Activated CD8-positive, alpha-beta memory T cell treated with anti-CD3 and anti-CD28 coated beads, Interleukin-2, amount 50 U/mL, for 4 hours (primary cell): ENCODE measurements at regions not wholly inside any gene's neighbourhood (a gene's known extent, or its start where the extent isn't known, plus 50 kb on each side); places are given as distances from the start of the nearest gene placed in this dataset.

ENCODE experiments used
- DNase-seq: peaks from one replicate; pipeline ENCODE4 v3.0.0-alpha.2; 2020

DNA sequence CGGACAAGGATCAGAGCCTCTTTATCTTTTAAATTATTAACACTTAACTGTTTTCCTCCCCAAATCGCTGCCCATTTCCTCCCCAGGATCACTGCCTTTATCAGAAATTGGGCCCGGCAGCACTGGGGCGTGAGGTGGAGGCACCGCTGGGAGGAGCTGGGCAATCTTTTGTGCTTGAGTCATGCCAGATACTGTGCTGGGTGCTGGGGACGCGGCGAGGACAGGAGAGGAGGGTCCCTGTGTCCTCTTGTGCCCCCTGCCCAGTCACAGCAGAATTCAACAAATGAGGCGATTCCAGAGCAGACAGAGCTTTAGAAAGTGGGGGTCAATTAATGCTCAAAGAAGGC, 347.8 kb downstream of the ZNF536 start:
- no peak for DNase-seq

DNA sequence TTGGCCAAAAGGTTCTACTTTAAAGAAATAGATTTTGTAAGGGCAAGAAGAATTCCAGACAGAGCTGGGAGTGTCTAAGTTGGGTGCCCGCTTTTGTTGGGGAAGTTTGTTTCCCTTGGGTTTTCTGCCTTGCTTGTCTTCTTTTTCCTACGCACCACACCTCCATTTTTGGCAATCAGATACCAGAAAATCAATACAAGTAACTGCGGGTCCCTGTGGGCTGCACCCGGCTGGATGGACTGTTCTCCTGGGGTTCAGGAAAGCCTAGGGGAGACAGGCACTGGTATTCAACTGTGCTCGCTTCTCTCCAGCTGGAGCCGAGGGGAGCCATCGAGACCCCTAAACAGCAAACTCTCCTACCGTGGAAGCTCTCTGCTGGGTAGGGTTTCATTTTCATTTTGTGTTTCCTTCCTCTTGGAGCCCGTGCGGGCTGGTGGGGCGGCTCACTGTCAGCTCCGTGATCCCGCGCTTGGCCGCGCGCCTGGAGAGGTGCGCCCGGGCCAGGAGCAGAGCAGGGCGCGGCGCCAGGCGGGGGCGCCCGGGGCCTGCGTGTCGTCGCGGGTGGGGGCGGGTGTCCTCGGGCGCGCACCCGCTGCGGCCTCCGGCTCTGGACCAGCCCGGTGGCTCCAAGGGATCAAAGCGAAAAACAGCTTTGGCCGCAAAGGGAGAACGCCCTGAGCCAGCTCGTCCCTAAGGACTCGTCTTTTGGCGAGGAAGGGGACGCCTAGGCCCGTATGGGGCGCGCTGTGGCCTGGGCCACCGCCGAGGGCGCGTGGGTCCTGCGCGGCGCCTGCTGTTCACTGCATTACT, 347.2 kb downstream of the ZNF536 start:
- no peak for DNase-seq

DNA sequence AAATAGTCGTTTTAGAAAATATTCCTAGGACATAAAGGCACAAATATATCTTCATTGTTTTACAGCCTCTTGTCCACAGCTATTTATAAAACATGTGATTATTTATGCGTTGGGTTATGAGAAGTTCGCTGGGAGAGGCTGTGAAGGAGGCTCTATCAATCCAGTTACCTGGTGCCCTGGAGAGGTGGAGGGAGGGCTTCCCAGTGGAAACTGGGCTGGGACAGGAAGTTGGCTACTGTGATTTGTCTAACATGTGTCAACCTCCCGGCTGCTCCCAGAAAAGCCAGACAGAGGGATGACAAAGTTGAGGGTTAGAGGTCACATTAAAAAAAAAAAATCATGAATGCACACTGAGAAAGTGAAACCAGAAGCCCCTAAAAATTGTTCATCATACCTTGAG, 346.5 kb downstream of the ZNF536 start:
- no peak for DNase-seq

DNA sequence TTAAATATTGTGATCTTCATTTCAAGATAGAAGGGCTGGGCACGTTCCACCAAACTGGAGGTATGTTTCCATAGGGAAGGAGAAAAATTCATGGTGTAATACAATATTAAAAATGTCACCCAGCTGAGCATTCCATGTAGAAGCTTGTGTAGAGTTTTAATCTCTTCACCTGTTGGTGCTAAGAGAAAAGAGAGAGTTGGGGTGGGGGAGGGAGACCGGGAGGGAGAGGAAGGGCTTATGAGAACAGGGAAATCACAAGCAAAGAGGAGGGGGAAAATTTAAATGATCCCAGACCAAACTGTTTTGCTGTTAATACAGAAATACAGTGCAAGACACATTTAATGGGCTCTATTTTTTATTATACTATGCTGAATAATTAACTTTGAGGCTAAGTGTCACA, 345.8 kb downstream of the ZNF536 start:
- DNase-seq: no peak

DNA sequence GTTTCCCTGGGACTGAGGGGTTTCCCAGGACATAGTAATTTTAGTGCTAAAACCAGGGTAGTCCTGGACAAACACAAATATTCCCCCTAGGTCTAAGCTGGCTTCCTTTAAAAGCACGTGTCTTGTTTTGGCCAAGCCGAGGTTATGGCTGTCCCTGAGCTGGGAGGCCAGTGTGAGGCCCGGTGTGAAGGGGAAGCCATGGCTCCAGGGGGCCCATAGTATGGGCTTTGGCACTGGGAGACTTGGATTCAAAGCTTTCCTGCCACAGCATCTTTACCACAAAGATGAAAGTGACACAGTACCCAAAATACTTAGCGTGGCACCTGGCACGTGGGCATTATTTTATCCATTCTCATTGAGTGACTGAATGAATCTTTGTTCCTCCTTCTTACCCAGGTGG, 345.2 kb downstream of the ZNF536 start:
- DNase-seq: no peak

DNA sequence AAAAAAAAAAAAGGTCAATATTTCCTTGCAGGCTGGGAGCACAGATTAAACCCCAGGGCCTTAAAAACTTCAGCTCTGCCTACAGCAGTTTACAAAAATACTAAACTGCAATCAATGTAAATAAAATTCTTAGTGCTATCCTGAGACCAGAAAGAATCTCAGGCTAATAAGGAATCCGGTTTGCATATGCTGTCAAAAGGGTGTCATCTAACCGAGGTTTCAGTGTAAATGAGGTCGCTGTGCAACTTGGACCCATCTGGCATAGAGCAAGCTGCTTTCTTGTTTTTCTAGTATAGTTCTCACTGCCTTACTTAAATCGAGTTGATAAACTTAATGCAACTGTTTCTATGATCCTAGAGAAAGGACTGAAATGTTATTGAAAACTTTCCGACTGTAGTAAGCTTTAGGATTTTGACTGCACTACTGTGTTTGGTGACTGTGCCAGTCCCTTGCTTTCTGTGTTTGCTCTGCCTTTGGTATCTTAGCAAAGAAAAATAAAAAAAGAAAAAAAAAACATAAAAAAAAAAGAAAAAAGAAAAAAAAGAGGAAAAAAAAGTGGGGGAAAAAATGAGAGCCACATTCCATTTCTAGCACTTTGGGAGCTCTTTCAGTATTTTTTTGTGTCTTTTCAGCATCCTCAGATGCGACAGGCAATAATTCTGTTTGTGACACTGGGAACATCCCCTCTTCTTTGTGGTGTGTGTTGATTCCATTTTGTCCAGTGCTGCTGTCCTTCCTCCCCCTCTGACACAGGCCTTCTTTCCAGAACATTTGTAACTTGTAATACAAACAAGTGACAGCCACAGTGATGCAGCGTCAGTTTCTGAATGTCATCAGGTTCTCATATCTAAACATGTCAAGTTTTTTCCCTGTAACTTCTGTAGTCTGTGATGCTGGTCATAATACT, 340.5 kb downstream of the ZNF536 start:
- no peak for DNase-seq

DNA sequence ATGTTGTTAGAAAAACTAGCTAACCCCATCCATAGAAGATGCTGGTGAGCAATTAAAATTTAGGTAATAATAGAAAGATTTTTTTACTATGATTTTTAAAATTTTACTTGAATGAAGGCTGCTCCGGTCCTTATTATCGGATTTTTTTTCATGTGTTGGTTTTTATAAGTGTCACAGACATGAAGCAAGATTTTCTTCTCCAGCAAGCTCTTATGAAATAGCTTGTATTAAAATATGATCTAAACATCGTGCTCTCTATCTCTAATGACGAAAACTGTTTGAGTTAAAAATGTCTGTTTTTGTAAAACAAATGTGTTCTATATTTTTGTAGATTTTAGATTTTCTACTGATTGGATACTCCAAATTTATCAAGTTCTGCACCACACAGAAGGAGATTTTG, 339.6 kb downstream of the ZNF536 start:
- DNase-seq: no peak

DNA sequence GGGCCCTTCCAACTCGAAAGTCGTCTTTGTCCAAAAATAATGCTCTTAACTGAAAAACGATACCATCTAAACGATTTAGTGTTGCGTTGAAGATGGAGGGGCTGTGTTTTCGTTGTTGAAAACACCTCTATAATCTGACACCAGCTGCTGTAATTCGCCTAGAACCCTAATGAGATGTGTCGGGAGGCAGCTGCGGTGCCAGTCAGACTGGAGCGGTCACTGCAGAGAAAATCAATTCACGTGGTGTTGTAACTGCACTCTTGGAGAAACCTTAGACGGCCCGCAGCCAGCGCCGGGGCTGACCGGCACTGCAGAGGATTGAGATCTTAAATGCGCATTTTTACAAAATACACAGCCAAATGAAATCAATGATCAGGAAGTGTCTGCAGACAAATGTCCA, 339.1 kb downstream of the ZNF536 start:
- no peak for DNase-seq

DNA sequence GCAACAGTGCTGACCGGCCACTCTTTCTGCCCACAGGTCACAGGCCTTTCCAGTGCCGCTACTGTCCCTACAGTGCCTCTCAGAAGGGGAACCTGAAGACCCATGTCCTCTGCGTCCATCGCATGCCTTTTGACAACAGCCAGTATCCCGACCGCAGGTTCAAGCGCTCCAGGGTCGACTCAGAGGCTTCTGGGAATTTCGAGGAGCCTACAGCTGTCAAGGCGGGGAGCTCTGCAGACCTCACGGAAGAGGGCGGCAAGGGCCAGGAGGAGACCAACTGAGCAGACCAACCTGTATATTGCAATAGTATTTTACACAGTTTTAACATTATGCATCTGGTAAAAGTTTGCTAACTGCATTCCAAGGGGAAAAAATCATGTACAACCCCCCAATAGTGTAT, 338.5 kb downstream of the ZNF536 start:
- DNase-seq: no peak

DNA sequence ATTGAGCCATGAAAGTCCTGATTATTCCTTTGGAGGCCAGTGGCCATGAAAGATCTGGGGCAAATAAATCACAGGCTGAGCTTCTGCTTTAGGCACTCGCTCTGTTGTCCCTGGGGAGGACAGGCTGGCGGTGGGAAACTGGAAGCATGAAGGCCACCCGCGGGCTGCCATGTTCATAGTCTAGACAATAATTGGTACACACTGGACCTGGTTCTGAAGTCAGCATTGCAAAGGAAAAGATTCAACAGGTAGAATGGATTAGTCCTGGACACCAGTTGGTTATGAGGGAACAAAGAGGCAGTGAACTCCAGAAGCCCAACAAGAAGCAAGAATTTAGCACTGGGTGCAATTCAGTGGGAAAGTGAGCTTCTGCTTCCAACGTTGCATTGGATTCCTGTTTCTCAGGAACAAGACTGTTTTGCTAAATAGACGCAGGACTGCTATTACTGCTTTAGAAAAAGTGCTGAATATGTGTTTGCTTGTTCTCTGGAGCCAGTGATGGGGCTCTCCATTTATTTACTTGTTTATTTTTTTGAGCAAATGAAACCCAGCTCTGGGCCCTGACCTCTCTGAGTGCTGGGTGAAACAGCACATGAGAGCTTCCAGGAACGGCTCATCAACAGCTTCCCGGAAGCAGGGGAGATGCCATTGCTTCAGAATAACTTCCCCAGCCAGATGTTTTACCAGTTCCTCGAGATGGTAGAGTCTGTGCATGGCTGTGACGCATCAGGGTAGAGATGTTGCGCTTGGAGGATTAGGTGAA, 336.4 kb downstream of the ZNF536 start:
- no peak for DNase-seq

DNA sequence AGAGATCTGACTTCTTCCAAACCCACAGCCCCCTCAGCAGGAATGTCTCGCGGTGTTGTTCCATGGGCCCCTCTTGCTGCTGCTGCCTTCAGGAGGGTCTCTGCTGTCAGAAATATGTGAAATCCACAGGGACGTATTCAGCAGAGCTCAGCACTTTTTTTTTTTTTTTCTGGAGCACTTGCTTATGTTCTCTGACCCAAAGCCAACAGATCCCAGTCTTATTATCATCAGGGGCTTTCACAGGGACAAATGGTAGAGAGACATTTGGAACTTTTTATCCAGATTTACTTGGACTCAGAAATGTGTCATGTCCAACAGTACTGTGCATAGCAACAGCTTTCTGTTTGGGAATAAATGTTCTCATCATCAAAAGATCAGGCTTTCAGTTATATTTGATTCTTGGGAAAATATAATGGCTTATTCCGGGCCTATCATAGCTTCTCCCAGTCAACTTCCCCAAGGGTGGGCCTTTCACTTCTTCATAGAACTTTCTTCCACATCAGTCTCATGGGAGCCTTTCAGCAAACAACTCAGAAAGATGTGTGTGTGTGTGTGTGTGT, 332.7 kb downstream of the ZNF536 start:
- no peak for DNase-seq

DNA sequence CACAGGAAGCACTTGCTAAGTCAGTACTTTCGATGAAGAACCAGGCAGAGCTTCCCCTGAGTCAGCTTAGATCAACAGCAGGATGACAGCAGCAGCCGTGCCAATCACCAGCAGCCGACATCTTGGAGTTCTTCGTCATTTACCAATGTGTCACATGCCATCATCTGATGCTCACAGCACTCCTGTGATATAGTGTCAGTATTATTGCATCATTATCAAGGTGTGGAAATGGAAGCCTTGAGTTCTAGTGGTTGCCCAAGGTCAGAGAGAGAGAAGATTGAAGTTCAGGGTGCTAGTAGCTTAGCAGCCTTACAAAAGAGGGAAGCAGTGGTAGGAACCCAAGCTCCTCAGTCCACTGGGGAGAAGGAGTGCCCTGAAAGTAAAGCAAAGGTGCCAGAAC, 331.5 kb downstream of the ZNF536 start:
- DNase-seq: no peak

DNA sequence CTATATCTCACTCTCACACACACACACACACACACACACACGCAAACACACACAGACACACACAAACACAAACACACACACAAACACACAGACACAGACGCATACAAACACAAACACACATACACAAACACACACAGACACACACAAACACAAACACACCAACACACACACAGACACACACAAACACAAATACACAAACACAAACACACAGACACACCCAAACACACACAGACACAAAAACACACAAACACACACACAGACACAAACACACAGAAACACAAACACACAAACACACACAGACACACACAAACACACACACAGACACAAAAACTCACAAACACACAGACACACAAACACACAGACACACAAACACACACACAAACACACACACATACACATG, 329.0 kb downstream of the ZNF536 start:
- no peak for DNase-seq

DNA sequence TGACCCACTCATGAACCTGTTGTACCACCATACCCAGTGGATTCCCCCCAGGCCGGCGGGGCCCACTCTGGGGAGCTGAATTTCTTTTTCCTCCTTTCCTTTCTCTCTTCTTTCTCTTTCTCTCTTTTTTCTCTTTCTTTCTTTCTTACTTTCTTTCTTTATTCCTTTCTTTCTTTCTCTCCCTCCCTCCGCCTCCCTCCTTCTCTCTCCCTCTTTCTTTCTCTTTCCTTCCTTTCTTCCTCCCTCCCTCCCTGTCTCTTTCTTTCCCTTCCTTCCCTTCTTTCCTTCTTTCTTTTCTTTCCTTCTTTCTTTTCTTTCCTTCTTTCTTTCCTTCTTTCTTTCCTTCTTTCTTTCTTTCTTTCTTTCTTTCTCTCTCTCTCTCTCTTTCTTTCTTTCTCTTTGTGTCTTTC, 327.7 kb downstream of the ZNF536 start:
- no peak for DNase-seq

DNA sequence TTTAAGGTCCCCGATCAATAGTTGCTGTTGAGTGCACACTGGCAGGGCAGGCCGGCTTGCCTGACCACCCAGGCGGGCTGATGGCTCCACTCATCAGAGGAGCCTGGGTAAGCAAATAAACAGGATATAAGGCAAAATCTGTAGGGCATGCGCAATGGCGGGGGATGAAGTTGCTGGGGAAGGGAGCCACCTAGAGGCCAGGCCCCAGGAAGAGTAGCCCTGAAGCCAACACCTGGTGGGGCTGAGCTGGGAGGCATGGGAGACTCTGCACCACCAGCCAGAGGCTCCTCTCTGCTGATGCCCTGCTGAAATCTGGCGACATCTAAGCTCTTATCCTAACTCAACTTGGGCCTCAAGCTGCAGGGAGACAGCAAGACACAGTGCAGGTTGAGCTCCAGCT, 324.3 kb downstream of the ZNF536 start:
- no peak for DNase-seq

DNA sequence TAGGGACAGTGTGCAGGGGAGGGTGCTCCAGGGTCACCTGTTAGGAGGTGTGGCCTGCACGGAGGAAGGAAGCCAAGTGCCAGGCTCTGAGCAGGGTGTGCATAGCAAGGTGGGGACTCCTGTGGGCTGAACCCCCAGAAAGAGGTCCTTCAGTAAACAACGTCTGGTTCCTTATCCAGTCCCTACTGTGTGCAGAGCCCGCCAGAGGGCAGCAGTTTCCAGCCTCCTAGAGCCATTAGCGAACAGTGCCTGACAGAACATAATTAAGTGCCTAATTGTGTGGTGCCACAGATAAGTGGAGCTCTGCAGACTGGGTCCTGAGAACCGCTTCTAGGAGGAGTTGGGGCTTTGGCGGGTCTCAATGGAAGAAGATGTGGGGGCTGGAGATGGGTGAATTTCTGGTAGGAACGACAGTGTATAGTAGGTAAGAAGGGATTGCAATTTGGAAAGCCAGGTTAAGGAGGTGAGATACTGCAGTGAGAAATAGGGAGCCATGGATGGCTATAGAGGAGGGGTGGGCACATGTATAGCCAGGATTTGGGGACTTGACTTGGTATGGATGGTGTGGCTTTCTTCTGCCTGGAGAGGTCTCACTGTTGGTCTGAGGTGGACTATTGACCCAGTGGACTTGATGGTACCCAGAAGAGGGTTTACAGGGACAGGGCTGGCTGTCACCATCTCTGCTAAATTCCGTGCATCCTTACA, 323.1 kb downstream of the ZNF536 start:
- DNase-seq: no peak

DNA sequence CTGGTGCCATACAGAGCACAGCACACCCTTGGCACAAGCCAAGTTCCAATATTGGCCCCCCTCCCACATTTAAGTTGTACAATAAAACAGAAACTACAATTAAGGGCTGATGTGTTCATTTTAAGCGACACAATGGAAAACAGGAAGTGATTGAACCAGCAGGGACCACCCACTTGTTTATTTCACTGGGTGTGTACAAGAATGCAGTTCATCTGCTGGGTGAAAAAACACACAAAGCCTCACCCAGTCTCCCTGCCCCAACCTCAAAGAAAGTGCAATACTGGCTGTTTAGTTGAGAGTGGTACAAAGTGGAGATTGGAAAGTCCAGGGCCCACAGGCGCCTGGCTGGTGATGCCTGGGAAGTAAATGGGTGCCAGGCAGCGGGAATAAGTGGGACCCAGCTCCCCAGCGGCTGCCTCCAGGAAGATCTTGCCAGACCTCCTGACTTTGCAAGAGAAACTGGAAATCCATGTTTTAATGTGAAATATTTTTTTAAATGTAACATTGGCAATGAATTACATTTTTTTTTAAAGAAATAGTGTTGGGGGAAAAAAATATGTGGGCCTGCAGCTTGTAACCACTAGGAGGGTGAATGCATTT, 322.1 kb downstream of the ZNF536 start:
- DNase-seq: no peak

DNA sequence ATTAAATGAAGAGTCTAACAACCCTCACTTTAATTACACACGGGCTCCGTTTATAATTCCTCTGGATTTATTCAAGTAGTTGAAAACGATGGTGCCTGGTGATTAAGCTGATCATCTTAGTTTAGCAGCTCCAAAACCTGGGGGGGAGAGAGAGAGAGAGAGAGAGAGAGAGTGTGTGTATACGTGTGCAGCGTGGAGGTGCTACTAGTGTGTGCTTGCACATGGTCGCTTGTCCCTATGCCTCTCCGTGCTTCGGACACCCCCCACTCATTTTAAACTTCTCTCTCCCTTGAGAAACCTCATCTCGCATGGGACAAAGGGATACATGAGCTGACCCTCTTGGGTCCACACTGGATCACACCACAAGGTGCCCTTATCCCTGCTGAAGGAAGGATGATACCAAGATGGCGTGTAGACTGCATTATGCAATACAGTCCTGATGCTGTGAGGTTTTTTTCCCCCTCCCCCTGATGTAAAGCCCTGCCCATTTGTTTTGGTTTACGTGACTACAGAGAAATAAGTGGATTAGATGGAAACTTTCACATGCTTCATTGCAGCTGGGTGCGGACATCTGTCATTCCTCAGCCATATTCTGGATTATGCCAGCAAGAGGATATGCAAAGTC, 320.8 kb downstream of the ZNF536 start:
- DNase-seq: no peak

DNA sequence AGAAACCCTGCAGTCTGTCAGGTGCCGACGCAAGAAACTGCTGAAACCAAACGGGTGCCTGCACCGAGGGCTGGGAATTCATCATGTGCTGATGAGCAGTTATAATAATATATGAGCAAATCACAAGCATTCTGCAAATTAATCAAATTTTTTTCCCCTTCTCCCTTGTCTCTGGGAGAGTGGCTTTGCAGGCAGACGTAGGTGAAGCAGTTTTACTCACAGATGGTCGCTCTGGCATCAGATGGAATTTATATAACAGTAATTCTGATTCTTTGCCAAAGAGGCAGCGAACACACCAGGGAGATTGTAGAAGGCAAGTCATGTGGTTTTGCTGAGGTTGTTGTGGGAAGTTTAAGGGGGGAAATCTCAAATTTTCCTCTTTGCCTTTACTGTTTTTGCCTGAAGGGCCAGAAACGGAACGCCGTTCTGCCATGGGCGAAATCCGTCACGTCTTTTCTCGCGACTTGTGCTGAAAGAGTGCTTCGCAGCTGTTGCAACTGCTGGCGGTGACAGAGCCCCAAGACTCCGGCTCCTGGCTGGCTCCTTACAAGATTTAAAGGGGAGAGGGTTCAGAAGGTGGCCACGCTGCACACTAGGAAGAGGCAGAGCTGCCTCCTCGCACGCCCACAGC, 320.1 kb downstream of the ZNF536 start:
- DNase-seq: no peak

DNA sequence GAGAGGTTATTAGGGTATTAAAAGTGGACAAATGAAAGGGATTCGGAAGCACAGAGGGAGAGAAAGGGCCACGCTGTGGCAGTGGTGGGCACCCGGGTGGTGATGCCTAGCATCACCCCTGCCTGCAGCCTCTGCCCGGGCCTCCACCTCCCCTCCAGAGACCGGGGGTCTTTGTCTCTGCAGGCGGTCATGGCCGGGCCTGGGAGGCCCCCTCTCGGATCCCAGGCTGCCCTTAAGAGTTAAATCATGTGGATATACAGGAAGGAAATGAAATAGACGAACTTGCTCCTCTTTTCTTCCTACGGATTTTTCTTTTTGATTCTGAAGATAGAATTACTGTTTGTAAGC, 319.6 kb downstream of the ZNF536 start:
- DNase-seq: no peak
